Stomach (tissue), 8 donors: ENCODE measurements at regions not wholly inside any gene's neighbourhood (a gene's known extent, or its start where the extent isn't known, plus 50 kb on each side); places are given as distances from the start of the nearest gene placed in this dataset.
"Not testable (repeated sequence)": the region's sequence is repeated elsewhere in the genome, so short reads cannot be mapped to it uniquely, and the experiment has no call there.

ENCODE experiments used
- DNase-seq, 2 donors: peaks; one replicate each; pipeline versions ENCODE4 v3.0.0 to v3.0.0-alpha.2; 2013 to 2019
- H3K27ac ChIP-seq, 5 donors: fragments of 200-600 bp in 4 of 5; sonication (generic) in 4 of 5; one replicate each; pipeline ENCODE4 v1.5.1; 2013 to 2019; ENCODE audit warnings: mild to moderate bottlenecking in 1 of 5, moderate library complexity in 1 of 5
- H3K27me3 ChIP-seq, 3 donors: fragments of 200-600 bp; sonication (generic); one replicate each; pipeline ENCODE4 v1.5.1; 2017 to 2019; ENCODE audit warnings: mixed run types in 1 of 3
- H3K36me3 ChIP-seq, 4 donors: fragments of 200-600 bp; sonication (generic); 1 replicate in 3 of 4; 2 replicates in 1 of 4; pipeline ENCODE4 v1.5.1; 2016 to 2019
- H3K4me1 ChIP-seq, 4 donors: fragments of 200-600 bp; sonication (generic); one replicate each; pipeline ENCODE4 v1.5.1; 2016 to 2019
- H3K4me3 ChIP-seq, 4 donors: fragments of 200-600 bp; sonication (generic) in 3 of 4; one replicate each; pipeline ENCODE4 v1.5.1; 2016 to 2019; ENCODE audit warnings: mild to moderate bottlenecking in 1 of 4
- H3K9me3 ChIP-seq, 4 donors: fragments of 200-600 bp; sonication (generic); one replicate each; pipeline ENCODE4 v1.5.1; 2016 to 2019
- EP300 ChIP-seq: sonication (generic); formaldehyde crosslinking; IDR thresholded peaks from one replicate; pipeline ENCODE4 v1.6.1; 2017; ENCODE audit warnings: antibody characterized with exemption
- POLR2A ChIP-seq, 4 donors: fragments of 450-650 bp; IDR thresholded peaks; one replicate each; pipeline ENCODE4 v1.6.1; 2016; ENCODE audit warnings: antibody characterized with exemption in 4 of 4, control low read depth in 2 of 4, mild to moderate bottlenecking in 1 of 4, moderate library complexity in 1 of 4
- POLR2AphosphoS5 ChIP-seq, 3 donors: sonication (generic); formaldehyde crosslinking; IDR thresholded peaks; one replicate each; pipeline ENCODE4 v1.6.1; 2016; ENCODE audit warnings: antibody characterized with exemption in 3 of 3
- WGBS, 5 donors: extraction: QIAGEN DNeasy Blood & Tissue Kit in 3 of 5; methylation state at CpG; one replicate each; pipeline versions ENCODE4 v1.1.5 to v1.1.7; 2013 to 2018; 5-methylcytosine and 5-hydroxymethylcytosine counted together
- intact Hi-C: fragments of 100-400 bp; cut with DNase I; formaldehyde crosslinking; loops from one replicate; pipeline ENCODE4 v1.15.1; 2023; ENCODE audit warnings: low total_unique reads
- TF ChIP-seq, protein P1 (sequence below), 7 experiments: fragments of 450-650 bp in 4 of 7; fragments of 200-600 bp in 3 of 7; sonication (generic) in 3 of 7; IDR thresholded peaks; one replicate each; pipeline ENCODE4 v1.5.1; 2016 to 2019; ENCODE audit warnings: antibody characterized with exemption in 7 of 7, control low read depth in 2 of 7, mild to moderate bottlenecking in 1 of 7
- donor health status: healthy with polysubstance abuse.
- donor health status: Bipolar disorder and iron deficiency.
- donor health status: healthy.

GRCh38 chr4:43496188-43496587, 603.7 kb downstream of the GRXCR1 start:
- H3K9me3 ChIP-seq = no peaks in the 10 kb centered on the region
- no peaks in the 10 kb centered on the region for H3K27me3 ChIP-seq
- intact Hi-C loops = no loop called here
- no peak overlapping the region for H3K4me3 ChIP-seq
- H3K27ac ChIP-seq = no peak overlapping the region
- TF ChIP-seq POLR2A (IDR thresholded peaks at IDR 0.05) = no peak
- TF ChIP-seq EP300 = no peak
- TF ChIP-seq, protein P1, sequence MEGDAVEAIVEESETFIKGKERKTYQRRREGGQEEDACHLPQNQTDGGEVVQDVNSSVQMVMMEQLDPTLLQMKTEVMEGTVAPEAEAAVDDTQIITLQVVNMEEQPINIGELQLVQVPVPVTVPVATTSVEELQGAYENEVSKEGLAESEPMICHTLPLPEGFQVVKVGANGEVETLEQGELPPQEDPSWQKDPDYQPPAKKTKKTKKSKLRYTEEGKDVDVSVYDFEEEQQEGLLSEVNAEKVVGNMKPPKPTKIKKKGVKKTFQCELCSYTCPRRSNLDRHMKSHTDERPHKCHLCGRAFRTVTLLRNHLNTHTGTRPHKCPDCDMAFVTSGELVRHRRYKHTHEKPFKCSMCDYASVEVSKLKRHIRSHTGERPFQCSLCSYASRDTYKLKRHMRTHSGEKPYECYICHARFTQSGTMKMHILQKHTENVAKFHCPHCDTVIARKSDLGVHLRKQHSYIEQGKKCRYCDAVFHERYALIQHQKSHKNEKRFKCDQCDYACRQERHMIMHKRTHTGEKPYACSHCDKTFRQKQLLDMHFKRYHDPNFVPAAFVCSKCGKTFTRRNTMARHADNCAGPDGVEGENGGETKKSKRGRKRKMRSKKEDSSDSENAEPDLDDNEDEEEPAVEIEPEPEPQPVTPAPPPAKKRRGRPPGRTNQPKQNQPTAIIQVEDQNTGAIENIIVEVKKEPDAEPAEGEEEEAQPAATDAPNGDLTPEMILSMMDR (IDR thresholded peaks at IDR 0.05) = no peak
- no peak for TF ChIP-seq POLR2AphosphoS5 (IDR thresholded peaks at IDR 0.05)
- no peaks in the 10 kb centered on the region for H3K36me3 ChIP-seq
- DNase-seq = peak in 1 of 2 donors; percentile 6
- no peaks in the 10 kb centered on the region for H3K4me1 ChIP-seq

GRCh38 chr4:43496602-43497001, 604.1 kb downstream of the GRXCR1 start:
- no peaks in the 10 kb centered on the region for H3K27me3 ChIP-seq
- intact Hi-C loops = no loop called here
- no peaks in the 10 kb centered on the region for H3K4me1 ChIP-seq
- no peaks in the 10 kb centered on the region for H3K36me3 ChIP-seq
- no peak overlapping the region for H3K27ac ChIP-seq
- no peak for DNase-seq
- TF ChIP-seq EP300 (no peak), POLR2AphosphoS5 (IDR thresholded peaks at IDR 0.05) (no peak), POLR2A (IDR thresholded peaks at IDR 0.05) (no peak)
- TF ChIP-seq, protein P1 (IDR thresholded peaks at IDR 0.05) = no peak
- no peak overlapping the region for H3K4me3 ChIP-seq
- H3K9me3 ChIP-seq = no peaks in the 10 kb centered on the region
- 43 to 74% (median 46%) methylated on average over 2 of the region's 2 CpGs for WGBS, 5 donors

- intact Hi-C loops, H3K27me3 ChIP-seq, DNase-seq, H3K27ac ChIP-seq, H3K36me3 ChIP-seq, H3K4me3 ChIP-seq, H3K4me1 ChIP-seq: not testable (repeated sequence)
- H3K9me3 ChIP-seq = peaks cover 0 to 15% (median 5%) of the 10 kb centered on the region in 4 donors
- 88 to 97% (median 96%) methylated on average over 13 of the region's 13 CpGs for WGBS, 5 donors
Measured at GRCh38 chr4:43505823-43506222, 613.3 kb downstream of the GRXCR1 start.

DNA sequence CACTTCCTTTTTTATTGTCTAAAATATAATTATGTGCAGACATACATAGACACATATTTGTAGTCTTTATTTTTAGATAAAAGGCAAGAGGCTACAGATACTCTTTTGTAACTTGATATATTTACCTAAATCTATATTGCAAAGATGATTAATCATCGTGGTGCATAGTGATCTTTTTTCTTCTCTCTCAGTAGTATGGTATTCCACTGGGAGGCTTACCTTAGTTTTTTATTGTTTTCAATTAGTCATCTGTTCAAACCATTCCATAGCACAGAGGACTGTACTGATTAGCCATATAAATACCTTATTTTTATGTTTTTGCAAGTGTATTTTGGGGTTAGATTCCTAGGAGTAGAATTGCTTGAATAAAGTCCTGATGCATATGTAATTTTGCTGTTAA, 619.7 kb downstream of the GRXCR1 start:
- H3K9me3 ChIP-seq = peaks cover 0 to 19% (median 5%) of the 10 kb centered on the region in 4 donors
- no peaks in the 10 kb centered on the region for H3K4me1 ChIP-seq
- 68 to 86% (median 80%) methylated on average over 1 of the region's 1 CpG for WGBS, 5 donors
- no peak overlapping the region for H3K27ac ChIP-seq
- no peaks in the 10 kb centered on the region for H3K27me3 ChIP-seq
- no peaks in the 10 kb centered on the region for H3K36me3 ChIP-seq
- TF ChIP-seq POLR2A (IDR thresholded peaks at IDR 0.05) (no peak), POLR2AphosphoS5 (IDR thresholded peaks at IDR 0.05) (no peak), EP300 (no peak)
- TF ChIP-seq, protein P1 (IDR thresholded peaks at IDR 0.05) = no peak
- intact Hi-C loops = no loop called here
- DNase-seq = no peak
- H3K4me3 ChIP-seq = no peak overlapping the region

GRCh38 chr4:43525646-43526045, 633.1 kb downstream of the GRXCR1 start:
- DNase-seq = no peak
- WGBS, 5 donors = 85 to 90% (median 87%) methylated on average over 2 of the region's 2 CpGs
- Histone ChIP-seq H3K36me3 (no peaks in the 10 kb centered on the region), H3K4me3 (no peak overlapping the region), H3K4me1 (no peaks in the 10 kb centered on the region), H3K27me3 (no peaks in the 10 kb centered on the region), H3K9me3 (no peaks in the 10 kb centered on the region), H3K27ac (no peak overlapping the region)
- intact Hi-C loops = no loop called here
- TF ChIP-seq, protein P1 (IDR thresholded peaks at IDR 0.05) = no peak
- TF ChIP-seq POLR2AphosphoS5 (IDR thresholded peaks at IDR 0.05) (no peak), EP300 (no peak), POLR2A (IDR thresholded peaks at IDR 0.05) (no peak)
